GM12892 (cell line): ENCODE measurements at regions not wholly inside any gene's neighbourhood (a gene's known extent, or its start where the extent isn't known, plus 50 kb on each side); places are given as distances from the start of the nearest gene placed in this dataset.

Source experiments
- POLR2A ChIP-seq: IDR thresholded peaks from 2 replicates; pipeline ENCODE4 v1.6.1; 2011; ENCODE audit warnings: low read depth, low read length, control low read depth
- POLR2AphosphoS5 ChIP-seq: IDR thresholded peaks from 2 replicates; pipeline ENCODE4 v1.6.1; 2011; ENCODE audit warnings: low read depth, low read length, control low read depth
- TAF1 ChIP-seq: IDR thresholded peaks from 2 replicates; pipeline ENCODE4 v1.6.1; 2011; ENCODE audit warnings: low read depth, mild to moderate bottlenecking, control low read depth, low read length, borderline replicate concordance

DNA sequence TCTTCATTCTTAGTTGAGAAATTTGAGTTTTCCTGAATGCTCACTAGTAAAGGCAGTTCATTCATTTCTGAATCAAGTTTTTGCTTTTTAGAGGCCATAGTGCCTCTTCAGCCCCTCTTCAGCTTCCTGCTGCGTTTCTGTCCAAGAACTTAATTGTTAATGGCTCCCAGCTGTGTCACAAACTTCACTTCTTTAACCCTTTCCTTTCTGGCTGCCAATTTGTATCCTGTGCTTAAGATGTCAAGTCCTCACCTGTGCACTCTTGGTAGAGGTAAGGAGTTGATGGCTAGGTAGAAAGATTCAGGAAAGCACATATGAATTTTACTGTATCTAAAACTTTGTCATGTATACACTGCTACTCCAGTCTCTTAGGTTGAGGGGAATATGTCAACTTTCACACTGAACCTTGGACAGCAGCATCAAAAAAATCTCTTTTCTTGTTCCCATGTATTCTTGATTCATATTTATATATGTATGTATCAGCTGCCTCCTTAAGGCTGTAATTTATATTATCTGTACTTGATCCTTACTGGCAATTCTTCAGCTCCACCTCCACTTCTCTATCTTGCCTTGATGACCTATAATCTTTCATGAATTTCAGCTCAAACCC lies 612.8 kb downstream of the LMO4 start:
- TF ChIP-seq POLR2AphosphoS5 (no peak), POLR2A (no peak), TAF1 (no peak)
